ENCODE measurements at regions not wholly inside any gene's neighbourhood (a gene's known extent, or its start where the extent isn't known, plus 50 kb on each side); places are given as distances from the start of the nearest gene placed in this dataset.

DNA sequence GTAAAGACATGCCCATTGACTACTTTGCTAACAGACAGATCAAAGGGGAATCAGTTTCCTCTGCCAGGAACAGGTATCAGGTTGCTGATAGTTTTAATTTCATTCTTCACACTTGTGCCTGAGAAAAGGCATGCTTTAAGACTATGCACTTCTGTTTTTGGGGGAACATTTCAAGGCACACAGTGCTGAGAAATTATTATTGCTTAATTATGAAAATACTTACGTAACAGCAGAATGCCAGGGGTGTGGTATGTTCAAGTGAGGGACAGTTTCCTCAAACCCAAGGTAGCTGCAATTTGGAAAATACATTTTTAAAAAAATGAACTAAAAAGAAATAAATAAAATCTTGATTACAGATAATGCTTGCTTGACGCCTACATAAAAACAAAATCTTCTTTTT is 1746.1 kb upstream of the PIK3C3 start:
- in situ Hi-C loops (cut with MboI; ENCODE audit: low pct_ligation_motif_present in 1 of 4, low pct_unique_long_range_greater_than_20kb in 1 of 4, low sequenced_read_pairs in 3 of 4) (no loop called here), intact Hi-C loops (cut with DNase I; ENCODE audit: low total_unique reads) (no loop called here)

DNA sequence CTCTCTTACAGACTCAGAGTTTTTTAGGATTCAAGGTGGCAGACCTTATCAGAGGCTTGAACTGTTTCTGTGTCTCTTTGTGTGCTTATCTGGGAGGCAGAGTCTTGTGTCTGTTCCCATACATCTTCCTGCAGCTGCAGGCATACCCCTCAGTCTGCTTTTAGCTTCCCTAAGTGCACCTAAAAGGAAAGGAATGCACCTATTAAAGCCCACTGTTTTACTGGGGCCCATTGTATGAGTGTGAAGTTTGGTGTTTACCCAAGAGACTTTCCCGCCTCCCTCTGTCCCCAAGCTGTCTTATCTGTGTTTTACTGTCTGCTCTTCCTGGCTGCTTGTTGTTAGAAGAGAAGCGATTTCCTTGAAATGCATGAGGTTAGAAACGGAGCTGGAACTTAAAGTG is 1757.3 kb upstream of the PIK3C3 start:
- 39 to 53% methylated on average over 2 to 3 of the region's 3 CpGs for WGBS, 2 donors (ENCODE audit: low coverage in 1 of 2)
- in situ Hi-C loops (cut with MboI; ENCODE audit: low pct_ligation_motif_present in 1 of 4, low pct_unique_long_range_greater_than_20kb in 1 of 4, low sequenced_read_pairs in 3 of 4) = no loop called here
- Histone ChIP-seq H3K36me3 (no peaks in the 10 kb centered on the region), H3K27ac (no peak overlapping the region), H3K27me3 (no peaks in the 10 kb centered on the region), H3K4me1 (no peaks in the 10 kb centered on the region), H3K4me3 (no peak overlapping the region), H3K9me3 (no peaks in the 10 kb centered on the region)
- intact Hi-C loops (cut with DNase I; ENCODE audit: low total_unique reads) = no loop called here
- DNase-seq = no peak
- no peak for TF ChIP-seq EP300 (IDR thresholded peaks at IDR 0.05; ENCODE audit: low read depth)
- TF ChIP-seq, protein P1, sequence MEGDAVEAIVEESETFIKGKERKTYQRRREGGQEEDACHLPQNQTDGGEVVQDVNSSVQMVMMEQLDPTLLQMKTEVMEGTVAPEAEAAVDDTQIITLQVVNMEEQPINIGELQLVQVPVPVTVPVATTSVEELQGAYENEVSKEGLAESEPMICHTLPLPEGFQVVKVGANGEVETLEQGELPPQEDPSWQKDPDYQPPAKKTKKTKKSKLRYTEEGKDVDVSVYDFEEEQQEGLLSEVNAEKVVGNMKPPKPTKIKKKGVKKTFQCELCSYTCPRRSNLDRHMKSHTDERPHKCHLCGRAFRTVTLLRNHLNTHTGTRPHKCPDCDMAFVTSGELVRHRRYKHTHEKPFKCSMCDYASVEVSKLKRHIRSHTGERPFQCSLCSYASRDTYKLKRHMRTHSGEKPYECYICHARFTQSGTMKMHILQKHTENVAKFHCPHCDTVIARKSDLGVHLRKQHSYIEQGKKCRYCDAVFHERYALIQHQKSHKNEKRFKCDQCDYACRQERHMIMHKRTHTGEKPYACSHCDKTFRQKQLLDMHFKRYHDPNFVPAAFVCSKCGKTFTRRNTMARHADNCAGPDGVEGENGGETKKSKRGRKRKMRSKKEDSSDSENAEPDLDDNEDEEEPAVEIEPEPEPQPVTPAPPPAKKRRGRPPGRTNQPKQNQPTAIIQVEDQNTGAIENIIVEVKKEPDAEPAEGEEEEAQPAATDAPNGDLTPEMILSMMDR (IDR thresholded peaks at IDR 0.05) = no peak
- no peak for TF ChIP-seq POLR2A (IDR thresholded peaks at IDR 0.05)
- TF ChIP-seq POLR2AphosphoS5 (IDR thresholded peaks at IDR 0.05) = no peak

More for the DNA sequence above, 1746.1 kb upstream of the PIK3C3 start:
- TF ChIP-seq EP300 (IDR thresholded peaks at IDR 0.05; ENCODE audit: low read depth) = no peak
- TF ChIP-seq, protein P1 (IDR thresholded peaks at IDR 0.05) = no peak
- WGBS, 2 donors (ENCODE audit: low coverage in 1 of 2) = 25 to 85% methylated on average over 2 of the region's 2 CpGs
- no peaks in the 10 kb centered on the region for H3K4me1 ChIP-seq
- H3K36me3 ChIP-seq = no peaks in the 10 kb centered on the region
- DNase-seq = no peak
- no peak overlapping the region for H3K27ac ChIP-seq
- H3K4me3 ChIP-seq = no peak overlapping the region
- no peaks in the 10 kb centered on the region for H3K9me3 ChIP-seq
- no peaks in the 10 kb centered on the region for H3K27me3 ChIP-seq

- Histone ChIP-seq H3K27ac (no peak overlapping the region), H3K36me3 (no peaks in the 10 kb centered on the region), H3K9me3 (no peaks in the 10 kb centered on the region), H3K27me3 (no peaks in the 10 kb centered on the region), H3K4me3 (no peak overlapping the region), H3K4me1 (no peaks in the 10 kb centered on the region)
- intact Hi-C loops (cut with DNase I; ENCODE audit: low total_unique reads) (no loop called here), in situ Hi-C loops (cut with MboI; ENCODE audit: low pct_ligation_motif_present in 1 of 4, low pct_unique_long_range_greater_than_20kb in 1 of 4, low sequenced_read_pairs in 3 of 4) (no loop called here)
- no peak for DNase-seq
- TF ChIP-seq EP300 (IDR thresholded peaks at IDR 0.05; ENCODE audit: low read depth) (no peak), POLR2A (IDR thresholded peaks at IDR 0.05) (no peak), POLR2AphosphoS5 (IDR thresholded peaks at IDR 0.05) (no peak)
- TF ChIP-seq, protein P1 (IDR thresholded peaks at IDR 0.05) = no peak
These were observed 1768.4 kb upstream of the PIK3C3 start for GRCh38 chr18:40186677-40187076.

DNA sequence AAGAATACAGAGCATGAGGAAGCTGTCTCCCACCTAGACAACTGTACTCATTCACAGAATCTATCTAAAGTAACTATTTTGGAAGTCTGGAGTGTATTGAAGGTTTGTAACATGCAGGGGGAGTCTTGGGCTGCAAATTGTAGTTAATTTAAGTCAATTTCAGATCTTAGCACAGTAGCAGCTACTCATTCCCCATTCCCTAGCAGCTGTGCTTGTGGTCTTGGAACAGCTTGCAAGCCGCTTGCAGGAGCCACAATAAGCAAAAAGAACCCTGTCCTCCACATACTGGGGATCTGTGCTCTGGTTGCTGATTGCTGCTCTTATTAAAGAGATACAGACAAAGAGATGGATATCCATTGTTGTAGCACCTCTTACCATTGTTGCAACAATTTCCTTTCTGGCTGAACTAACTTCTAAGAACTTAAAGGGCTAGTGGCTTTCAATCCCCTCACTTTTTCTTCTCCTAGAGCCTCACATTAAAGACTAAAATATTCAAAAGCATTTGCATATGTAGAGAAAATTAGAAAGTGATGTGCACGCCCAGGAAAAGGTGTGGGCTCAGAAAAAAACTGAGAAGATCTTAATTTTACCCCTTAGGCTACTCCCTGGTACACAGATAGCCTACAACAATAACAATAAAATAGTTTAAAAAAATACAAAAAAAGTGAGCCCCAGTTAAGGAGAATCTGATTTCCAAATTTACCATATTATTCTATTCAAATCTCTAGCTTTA is 1775.1 kb upstream of the PIK3C3 start:
- Histone ChIP-seq H3K27me3 (no peaks in the 10 kb centered on the region), H3K27ac (no peak overlapping the region), H3K4me3 (no peak overlapping the region), H3K36me3 (no peaks in the 10 kb centered on the region), H3K9me3 (no peaks in the 10 kb centered on the region), H3K4me1 (no peaks in the 10 kb centered on the region)
- in situ Hi-C loops (cut with MboI; ENCODE audit: low pct_ligation_motif_present in 1 of 4, low pct_unique_long_range_greater_than_20kb in 1 of 4, low sequenced_read_pairs in 3 of 4) = no loop called here
- no peak for DNase-seq
- intact Hi-C loops (cut with DNase I; ENCODE audit: low total_unique reads) = no loop called here
- TF ChIP-seq POLR2A (IDR thresholded peaks at IDR 0.05) (no peak), EP300 (IDR thresholded peaks at IDR 0.05; ENCODE audit: low read depth) (no peak), POLR2AphosphoS5 (IDR thresholded peaks at IDR 0.05) (no peak)
- TF ChIP-seq, protein P1 (IDR thresholded peaks at IDR 0.05) = no peak
- 60 to 66% methylated on average over 1 to 2 of the region's 2 CpGs for WGBS, 2 donors (ENCODE audit: low coverage in 1 of 2)
